NCI-H748 (cell line): ENCODE measurements at regions not wholly inside any gene's neighbourhood (a gene's known extent, or its start where the extent isn't known, plus 50 kb on each side); places are given as distances from the start of the nearest gene placed in this dataset.

Source experiments
- DNase-seq: peaks from one replicate; lab custom pipeline; 2025; ENCODE audit not compliant: unreplicated experiment; lab: John Stamatoyannopoulos, UW

DNA sequence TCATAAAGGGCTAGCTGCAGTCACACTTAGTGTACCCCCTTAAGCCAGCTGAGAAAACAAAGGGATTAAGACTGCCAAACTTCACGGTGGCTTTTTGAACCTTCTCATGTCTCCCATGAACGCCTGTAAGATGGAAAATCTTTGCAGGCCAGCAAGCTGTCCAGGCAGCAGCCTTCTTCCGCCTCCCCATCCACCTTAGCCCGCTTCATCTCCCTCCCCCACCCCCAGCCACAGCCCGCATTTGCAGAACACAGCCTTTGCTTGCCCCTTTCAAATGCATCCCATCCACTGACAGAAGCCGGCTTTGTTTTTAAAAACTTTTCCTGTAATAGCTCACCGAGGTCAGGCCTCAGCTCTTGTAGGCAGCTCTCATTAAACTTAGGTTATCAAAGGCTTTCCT lies 113.8 kb upstream of the FAM9B start:
- DNase-seq = no peak

DNA sequence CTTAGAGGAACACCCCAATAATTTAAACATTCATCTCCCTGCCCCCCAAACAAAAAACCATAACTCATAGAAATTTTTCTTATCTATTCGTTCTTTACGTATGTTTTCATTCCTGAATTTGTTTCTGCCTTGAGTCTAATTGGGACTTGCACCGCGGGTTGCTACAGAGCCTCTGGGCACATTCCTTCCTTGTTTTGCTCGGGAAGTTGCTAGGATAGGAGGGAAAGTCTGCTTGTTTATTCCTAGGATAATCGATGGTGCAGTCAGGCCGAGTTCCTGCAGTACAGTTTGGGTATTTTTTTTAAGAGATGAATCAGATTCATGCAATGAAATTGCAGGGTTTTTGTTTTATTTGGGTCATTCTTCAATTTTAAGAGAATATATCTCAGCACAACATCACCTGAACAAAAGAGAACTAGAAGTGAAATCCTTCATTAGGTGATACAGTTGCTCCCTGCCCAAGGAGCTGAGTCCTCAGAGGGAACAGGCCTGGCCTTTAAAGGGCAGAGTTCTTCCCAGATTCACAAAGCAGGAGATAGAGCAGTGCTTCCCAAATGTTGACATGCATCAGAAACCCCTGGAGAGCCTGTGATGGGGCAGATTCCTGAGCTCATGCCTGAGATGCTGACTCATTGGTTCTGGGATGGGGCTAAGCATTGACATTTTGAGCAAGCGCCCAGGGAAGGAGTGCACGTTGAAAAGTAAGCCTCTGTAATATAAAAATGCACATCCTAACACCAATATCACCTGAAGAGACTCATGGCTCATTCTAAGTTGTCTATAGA lies 114.9 kb upstream of the FAM9B start:
- DNase-seq = no peak

DNA sequence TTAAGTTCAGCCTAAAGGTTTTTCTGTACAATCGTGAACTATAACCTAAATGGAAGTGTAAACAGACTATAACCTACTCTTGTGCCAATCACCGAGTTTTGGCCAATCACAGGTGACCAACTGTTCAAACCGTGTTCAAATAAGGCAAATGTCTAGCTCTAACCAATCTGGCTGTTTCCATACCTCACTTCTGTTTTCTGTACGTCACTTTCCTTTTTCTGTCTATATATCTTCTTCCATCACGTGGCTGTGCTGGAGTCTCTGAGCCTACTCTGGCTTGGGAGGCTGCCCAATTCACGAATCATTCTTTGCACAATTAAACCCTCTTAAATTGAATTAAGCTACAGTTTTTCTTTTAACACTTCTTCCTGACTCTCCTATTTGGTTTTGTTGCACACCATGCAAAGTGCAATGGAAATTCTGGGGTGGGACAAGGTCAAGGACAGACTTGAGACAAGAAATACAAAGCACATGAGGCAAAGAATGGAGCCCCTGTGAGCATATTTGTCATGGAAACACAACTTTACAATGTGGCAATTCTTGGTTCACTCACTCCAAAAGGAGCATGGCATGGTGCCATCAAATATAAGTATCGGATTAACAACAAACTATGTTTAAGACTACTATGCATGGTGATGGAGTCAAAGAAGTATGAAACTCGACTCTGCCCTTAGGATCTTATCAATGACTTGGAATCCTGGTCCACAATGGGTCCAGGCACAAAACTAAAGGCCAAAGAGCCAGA lies 115.7 kb upstream of the FAM9B start:
- DNase-seq = no peak

DNA sequence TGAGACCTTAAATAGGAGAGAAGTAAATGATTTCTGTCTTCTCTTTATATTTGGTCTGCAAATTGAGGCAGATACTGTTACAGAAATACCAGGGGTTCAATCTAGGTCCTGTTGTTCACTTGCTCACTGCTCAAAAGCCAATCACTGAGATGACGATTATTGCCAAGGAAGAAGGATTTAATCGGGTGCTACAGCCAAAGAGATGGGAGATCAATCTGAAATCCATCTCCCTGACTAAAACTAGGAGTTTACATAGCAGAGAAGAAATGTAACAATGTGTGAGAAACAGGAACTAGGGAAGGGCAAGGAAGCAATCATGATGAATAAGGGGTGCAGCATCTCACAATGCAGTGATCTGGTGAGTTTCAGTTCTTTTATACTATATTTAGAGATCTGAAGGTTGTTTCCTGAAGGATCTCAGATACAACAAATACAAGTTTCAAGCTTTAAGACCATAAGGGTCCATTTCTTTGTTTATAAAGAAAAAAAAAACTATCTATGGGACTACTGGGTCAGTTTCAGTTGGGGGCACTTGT lies 117.9 kb upstream of the FAM9B start:
- DNase-seq = no peak

DNA sequence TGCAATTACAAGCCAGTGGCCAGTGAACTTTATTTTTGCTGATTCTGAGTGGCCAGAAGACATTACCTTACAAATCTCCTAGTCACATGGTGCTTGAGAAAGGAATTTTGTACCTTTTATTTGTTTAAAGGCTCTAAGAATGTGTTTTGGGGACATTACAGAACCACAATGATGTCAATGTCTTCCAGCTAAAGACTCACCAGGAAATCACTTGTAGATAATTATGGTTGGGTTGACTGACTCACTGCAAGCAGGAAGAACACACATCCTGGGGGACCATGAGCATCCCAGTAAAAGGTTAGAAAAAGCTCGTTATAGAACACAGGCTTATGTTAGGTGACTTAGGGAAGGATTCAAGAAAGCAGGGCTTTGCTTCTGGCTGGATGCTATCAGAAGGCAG lies 119.4 kb upstream of the FAM9B start:
- DNase-seq = no peak

DNA sequence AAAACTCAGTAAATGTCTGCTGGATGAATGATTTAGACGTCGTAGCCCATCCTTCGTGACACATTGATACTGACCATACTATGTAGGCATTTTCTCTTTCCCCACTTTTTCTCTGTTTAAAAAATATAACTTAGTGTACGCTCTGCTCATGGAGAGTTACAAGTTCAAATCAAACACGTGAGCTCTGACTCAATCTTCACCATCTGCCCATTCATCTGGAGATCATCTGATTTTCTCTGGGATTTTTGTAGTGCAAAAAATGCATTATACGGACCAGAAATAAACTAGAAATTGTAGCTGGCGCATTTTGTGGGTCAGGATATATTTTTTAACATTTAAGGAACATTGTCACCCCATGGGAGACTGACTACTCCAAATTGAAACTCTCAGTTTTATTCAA lies 124.7 kb upstream of the FAM9B start:
- no peak for DNase-seq

DNA sequence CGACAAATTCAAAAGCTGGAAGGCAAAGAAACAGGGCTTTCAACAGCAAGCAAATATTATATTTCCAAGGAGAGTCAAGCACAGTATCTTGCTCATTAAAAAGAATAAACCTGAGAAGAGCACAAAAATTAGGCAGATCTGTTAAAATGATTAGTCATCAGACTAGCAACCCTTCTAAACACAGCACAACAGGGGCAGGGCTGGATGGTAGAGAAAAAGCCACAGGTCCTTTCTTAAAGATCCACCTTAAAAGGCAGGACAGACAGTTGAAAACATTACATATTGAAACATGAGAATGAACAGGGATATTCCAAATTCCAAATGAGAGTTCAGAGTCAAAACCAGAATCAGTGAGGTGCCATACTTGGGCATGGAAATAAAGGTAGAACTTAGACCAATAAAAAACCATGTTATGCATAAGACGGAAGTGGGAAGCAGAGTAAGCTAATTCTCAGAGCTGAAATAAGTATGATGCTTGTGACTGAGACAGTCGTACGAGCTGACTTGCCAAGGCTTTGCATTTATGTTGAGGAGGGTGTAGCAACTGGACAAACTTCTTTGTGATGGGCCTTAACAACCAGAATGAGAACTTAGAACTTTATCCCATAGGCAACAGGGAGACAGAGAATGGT lies 126.9 kb upstream of the FAM9B start:
- no peak for DNase-seq

DNA sequence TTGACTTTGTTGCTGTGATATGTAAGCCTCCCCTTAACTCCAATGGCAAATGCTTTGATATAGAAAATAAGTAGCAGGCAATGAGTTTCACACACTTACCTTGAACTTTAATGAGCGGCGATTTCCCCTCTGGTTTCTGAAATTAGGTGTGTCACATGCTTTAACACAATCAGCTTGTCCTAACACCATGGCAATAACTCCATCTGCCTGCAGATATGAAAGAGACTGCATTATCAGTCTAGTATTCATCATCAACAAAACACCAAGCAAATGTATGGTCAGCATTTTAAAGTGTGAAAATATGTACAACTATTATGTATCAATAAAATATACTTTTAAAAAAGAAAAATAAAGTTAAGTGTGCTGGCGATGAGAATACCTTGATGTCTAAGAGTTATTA lies 128.8 kb upstream of the FAM9B start:
- peak; percentile 20 for DNase-seq

DNA sequence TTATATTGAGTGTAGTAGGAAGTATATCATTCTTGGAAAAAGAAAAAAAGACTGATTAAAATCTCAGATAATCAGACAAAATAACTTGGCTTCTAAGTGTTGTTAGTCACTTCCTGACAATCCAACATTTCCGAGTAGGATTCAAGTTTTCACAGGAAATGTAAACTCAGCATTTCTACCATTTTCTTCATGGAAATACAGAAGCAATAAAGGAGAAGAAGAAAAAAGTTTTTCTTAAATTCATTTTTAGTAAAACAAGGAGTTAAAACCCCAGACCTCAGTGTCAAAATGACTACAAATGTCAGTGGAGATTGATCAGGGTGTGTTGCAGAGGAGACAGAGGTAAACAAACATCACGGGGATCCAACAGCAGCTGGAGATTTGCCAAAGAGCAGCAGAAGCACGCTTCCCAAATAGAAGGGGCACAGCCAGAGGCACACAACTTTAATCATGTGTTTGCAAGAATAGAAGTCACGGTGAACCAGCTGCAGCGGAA lies 129.3 kb upstream of the FAM9B start:
- DNase-seq = peak; percentile 94

DNA sequence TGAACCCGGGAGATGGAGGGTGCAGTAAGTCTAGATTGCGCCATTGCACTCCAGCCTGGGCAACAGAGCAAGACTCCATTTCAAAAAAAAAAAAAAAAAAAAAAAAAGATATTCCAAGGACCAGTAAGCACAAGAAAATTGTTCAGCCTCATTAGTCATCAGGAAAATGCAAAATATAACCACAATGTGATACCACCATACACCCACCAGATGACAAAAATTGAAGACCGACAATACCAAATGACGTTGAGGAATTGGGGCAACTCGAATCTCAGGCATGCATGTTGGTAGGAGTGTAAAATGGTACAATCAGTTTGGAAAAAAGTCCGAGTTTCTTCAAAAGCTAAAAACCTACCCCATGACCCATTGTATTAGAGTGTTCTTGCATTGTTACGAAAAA lies 130.2 kb upstream of the FAM9B start:
- no peak for DNase-seq

DNA sequence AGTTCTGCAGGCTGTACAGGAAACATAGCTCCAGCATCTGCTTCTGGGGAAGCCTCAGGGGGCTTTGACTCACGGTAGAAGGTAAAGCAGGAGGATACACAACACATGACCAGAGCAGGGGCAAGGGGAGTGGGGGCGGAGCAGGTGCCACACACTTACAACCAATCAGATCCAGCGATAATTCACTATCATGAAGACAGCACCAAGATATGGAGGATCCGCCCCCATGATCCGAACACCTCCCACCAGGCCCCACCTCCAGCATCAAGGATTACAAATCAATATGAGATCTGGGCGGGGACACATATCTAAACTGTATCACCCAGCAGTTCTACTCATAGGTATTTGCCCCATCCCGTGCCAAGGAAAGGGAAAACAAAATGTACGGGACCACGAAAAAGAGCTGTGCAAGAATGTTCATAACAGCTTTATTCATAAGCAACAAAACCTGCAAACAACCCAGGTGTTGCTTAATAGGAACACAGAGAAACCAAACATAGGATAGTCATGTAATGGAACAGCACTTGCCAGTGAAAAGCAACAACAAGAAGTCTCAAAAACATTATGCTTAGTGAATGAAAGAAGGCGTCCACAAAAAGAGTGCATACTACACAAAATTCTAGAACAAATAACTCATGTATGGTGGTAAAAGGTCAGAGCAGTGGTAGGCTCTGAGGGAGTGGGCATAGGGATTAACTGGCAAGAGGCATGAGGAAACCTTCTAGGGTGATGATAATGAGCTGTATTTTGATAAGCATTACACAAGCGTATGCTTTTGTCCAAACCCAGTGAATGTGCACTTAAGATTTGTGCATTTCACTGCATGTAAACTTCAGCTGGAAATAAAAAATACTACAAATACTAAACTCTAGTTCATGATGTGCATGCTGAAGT lies 130.9 kb upstream of the FAM9B start:
- DNase-seq = peak; percentile 11

DNA sequence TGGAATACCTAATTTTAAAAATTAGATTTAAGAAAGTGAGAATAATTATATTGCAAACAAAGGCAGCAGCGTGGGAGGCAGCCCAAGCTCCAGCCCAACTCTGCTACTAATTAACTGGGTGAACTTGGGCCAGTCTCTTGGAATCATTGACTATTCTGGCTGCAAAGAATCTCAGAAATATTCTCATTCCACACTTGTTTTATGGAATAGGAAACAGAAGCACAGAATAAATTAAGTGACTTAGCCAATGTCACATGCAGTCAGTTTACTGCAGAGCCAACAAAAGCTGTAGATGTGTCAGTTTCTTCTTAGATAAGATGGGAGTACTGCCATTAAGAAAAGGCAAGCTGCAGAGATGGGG lies 132.6 kb upstream of the FAM9B start:
- DNase-seq = no peak

DNA sequence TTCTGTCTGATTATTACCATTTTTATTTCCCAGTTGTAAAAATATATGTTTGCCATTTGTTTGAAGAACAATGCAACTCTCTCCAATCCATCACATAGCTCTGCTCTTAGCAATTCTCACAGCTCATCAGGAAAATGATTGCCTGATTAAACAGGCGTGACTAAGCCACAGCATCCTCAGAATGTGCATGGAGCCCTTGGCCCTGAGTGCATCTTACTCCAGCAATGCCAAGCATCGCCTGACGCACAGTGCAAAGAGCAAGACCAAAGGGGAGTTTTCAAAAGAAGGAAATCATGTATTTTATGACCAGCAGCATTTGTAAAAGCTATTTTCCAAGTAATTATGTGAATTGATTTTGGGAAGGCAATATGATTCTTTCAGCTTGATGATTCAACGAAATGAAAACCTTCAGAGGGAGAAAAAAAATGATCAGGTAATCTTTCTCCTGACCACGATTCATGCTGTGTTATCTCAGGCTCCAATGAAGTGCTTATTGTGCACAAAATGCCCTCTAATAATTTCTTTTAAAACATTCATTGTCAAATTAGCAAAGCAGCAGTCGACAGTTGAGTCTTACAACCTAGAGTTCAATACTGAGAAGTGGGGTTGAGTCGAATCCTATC lies 138.0 kb upstream of the FAM9B start:
- DNase-seq = no peak

DNA sequence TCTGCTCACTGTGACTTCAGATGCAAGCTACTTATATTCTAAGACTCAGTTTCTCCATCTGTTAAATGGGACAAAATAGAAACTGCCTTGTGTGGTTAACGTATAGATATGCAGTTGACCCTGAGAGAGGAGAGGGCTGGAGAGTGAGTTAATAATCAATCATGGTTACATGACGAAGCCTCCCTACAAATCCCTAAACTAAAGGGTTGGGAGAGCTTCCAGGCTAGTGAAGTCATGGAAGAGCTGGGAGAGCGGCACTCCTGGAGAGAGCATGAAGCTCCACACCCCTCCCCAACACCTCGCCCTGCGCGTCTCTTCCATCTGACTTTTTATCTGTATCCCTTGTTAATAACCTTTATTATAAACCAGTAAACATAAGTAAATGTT lies 138.5 kb upstream of the FAM9B start:
- no peak for DNase-seq

DNA sequence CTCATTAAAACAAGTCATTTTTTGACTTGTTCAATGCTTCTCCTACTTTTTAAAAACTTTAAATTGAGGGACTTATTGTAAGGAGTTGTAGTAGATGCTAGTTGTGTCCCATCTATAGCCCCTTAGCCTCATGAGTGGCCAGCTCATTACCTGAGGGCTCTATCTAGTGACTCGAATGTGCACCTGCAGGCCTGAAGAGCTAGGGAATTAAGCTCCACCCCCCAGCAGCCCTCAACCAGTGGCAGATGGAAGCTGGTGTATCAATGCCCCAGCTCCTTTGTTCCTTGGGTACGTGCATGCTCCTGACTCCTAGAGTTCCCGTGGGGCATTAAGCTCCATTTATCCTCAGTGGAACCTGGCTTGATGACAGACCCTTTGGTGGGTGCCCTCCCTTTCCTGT lies 146.7 kb upstream of the FAM9B start:
- peak; percentile 42 for DNase-seq

DNA sequence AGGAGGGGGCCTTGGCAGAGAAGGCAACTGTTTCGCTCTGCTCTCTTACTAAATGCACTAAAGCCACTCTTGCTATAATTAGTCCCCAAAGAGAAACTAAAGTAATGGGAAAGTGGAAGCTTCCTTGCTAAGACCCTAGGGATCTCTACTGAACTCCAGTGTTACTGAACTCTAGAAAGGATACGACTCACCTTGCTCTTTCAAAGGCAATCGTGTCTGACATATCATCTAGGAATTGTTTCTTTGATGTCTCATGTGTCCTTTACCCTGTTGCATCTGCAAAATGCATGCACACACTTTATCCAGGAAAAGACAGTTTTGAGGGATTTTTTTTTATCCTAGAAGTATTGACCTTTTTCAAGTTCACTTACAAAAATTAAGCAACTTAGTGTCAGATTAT lies 148.1 kb upstream of the FAM9B start:
- DNase-seq = no peak

DNA sequence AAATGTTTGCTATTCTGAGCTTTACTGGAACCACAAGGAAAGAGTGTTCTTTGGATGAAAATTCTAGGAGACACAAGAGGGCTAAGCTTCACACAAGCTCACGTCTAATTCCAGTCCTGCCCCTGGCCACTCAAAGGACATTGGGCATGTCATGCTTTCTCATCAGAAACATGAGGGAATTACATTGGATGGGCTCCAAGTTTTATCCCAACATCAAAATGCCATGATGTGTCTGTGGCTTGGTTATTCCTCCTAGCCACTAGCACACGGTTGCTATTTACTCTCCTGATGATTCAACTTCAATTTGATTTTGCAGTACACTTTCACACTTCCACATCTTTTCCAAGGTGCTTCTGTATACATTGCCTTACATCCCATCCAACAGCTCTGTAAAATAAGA lies 149.6 kb upstream of the FAM9B start:
- peak; percentile 1 for DNase-seq

DNA sequence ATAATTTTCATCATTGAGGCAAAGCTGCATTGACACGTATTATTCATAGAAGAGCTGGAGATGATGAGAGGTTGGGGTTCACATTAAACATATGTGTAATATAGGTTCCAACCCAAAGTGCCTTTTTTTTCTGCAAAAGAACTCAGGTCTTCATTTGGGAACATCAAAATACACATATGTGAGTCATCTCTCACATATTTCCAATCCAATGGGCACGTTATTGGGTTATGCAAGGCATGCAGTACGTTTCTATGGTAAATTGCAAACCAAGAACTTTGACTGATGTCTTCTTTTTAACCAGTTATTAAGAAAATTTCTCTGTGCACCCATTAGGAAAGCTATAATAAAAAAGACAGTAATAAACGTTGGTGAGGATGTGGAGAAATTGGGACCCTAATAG lies 150.3 kb upstream of the FAM9B start:
- DNase-seq = no peak

DNA sequence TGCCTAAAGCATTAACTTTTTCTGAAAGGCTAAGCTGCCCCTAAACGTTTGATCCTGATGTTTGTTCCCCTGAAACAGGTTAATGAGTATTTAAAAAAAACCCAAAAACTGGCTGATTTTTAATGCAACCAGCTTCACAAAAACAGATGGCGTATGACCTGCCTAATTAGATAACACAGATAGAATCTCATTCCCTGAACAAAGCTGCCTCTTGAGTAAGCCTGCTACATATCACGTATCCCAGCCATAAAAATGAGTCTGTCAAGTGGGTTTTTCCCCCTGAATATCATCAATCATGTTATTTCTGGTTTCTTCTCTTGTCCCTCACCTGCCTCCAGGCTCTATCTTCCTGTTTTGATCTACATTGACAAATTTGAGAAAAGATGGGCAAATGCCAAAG lies 154.2 kb upstream of the FAM9B start:
- DNase-seq = peak; percentile 93

DNA sequence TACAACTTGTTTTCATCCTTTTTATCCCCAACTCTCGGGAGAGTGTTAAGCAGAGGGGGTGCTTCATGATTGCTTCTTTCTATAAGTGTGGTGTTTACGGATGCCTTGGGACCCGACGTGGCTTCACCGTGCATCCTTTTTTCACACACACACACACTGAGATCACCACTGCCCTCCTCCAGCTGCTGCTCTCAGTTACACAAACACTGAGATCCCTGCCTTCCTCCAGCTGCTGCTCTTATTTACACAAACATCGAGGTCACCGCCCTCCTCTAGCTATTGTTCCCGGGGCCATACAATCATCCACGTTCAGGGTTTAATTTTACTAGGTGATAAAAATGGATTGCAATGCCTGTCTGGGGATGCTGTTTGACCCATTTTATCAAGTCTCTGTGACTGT lies 155.4 kb upstream of the FAM9B start:
- DNase-seq = peak; percentile 97
